IMR-90 (cell line): ENCODE measurements at regions not wholly inside any gene's neighbourhood (a gene's known extent, or its start where the extent isn't known, plus 50 kb on each side); places are given as distances from the start of the nearest gene placed in this dataset.

Experiments used
- ATAC-seq: fragments of 200-7000 bp; cut with Tn5 transposase; 2 replicates; pipeline ENCODE4 v1.9.1; 2020; ENCODE audit warnings: low read depth, mild to moderate bottlenecking, moderate library complexity
- BruUV-seq: library from RNA; stranded (reverse); fragments of 400-500 nt; replicated peaks from 2 replicates; lab custom pipeline; 2021; lab: Mats Ljungman, UMichigan
- CTCF ChIA-PET: fragments of 300-600 bp; formaldehyde crosslinking; extraction: SDS; loops from one replicate; lab custom pipeline; 2021; ENCODE audit warnings: antibody characterized with exemption; lab: Yijun Ruan, JAX
- POLR2A ChIA-PET: fragments of 300-600 bp; sonication (Branson Sonifier 250); formaldehyde crosslinking; loops from one replicate; lab custom pipeline; 2022; ENCODE audit warnings: antibody characterized with exemption; ENCODE audit not compliant: unreplicated experiment; lab: Charles Lee
- DNase-seq: peaks from one replicate; pipeline ENCODE4 v3.0.0; 2013
- H2AFZ ChIP-seq: replicated peaks from 2 replicates; pipeline ENCODE3; 2013; ENCODE audit warnings: low read length, mild to moderate bottlenecking; ENCODE audit not compliant: poor library complexity
- H2AK5ac ChIP-seq: 2 replicates; pipeline ENCODE4 v1.6.1; 2013; ENCODE audit warnings: low read depth, low read length, inconsistent platforms
- H2AK9ac ChIP-seq: replicated peaks from 2 replicates; pipeline ENCODE3; 2013; ENCODE audit warnings: mild to moderate bottlenecking, low read depth, low read length, moderate library complexity; ENCODE audit not compliant: poor library complexity
- H2BK120ac ChIP-seq: 2 replicates; pipeline ENCODE4 v1.6.1; 2013; ENCODE audit warnings: low read depth, low read length, inconsistent platforms
- H2BK15ac ChIP-seq: 3 replicates; pipeline ENCODE4 v1.6.1; 2013; ENCODE audit warnings: low read depth, low read length, inconsistent platforms
- H2BK20ac ChIP-seq: 2 replicates; pipeline ENCODE4 v1.6.1; 2013; ENCODE audit warnings: low read depth, mild to moderate bottlenecking, inconsistent platforms, low read length, moderate library complexity
- H2BK5ac ChIP-seq: 2 replicates; pipeline ENCODE4 v1.6.1; 2013; ENCODE audit warnings: mild to moderate bottlenecking, low read depth, low read length, inconsistent platforms; ENCODE audit not compliant: poor library complexity, severe bottlenecking
- H3K14ac ChIP-seq: replicated peaks from 2 replicates; pipeline ENCODE4 v1.6.1; 2013; ENCODE audit warnings: low read depth, low read length, inconsistent platforms
- H3K18ac ChIP-seq: 2 replicates; pipeline ENCODE4 v1.6.1; 2013; ENCODE audit warnings: low read depth, low read length, control low read depth
- H3K23ac ChIP-seq: 2 replicates; pipeline ENCODE4 v1.6.1; 2013; ENCODE audit warnings: low read depth, low read length, inconsistent platforms
- H3K27ac ChIP-seq: 2 replicates; pipeline ENCODE4 v1.5.1; 2013; ENCODE audit warnings: mild to moderate bottlenecking, control low read depth, low read length; ENCODE audit not compliant: insufficient read depth
- H3K27me3 ChIP-seq: 2 replicates; pipeline ENCODE4 v1.6.1; 2013; ENCODE audit warnings: low read length; ENCODE audit not compliant: control insufficient read depth, insufficient read depth
- H3K36me3 ChIP-seq: 2 replicates; pipeline ENCODE4 v1.6.1; 2013; ENCODE audit warnings: low read length, mixed read lengths; ENCODE audit not compliant: control insufficient read depth, insufficient read depth
- H3K4ac ChIP-seq: 2 replicates; pipeline ENCODE4 v1.6.1; 2013; ENCODE audit warnings: low read depth, low read length, inconsistent platforms
- H3K4me1 ChIP-seq: 2 replicates; pipeline ENCODE4 v1.6.1; 2013; ENCODE audit warnings: low read length, mixed read lengths; ENCODE audit not compliant: control insufficient read depth, insufficient read depth
- H3K4me2 ChIP-seq: 2 replicates; pipeline ENCODE4 v1.6.1; 2013; ENCODE audit warnings: low read depth, mild to moderate bottlenecking, control low read depth, low read length, moderate library complexity
- H3K4me3 ChIP-seq: 2 replicates; pipeline ENCODE4 v1.5.1; 2013; ENCODE audit warnings: low read depth, mild to moderate bottlenecking, control low read depth, low read length, moderate library complexity; ENCODE audit not compliant: insufficient read depth
- H3K56ac ChIP-seq: 2 replicates; pipeline ENCODE4 v1.6.1; 2013; ENCODE audit warnings: low read length, inconsistent platforms; ENCODE audit not compliant: insufficient read depth; ENCODE audit errors: extremely low read depth
- H3K79me1 ChIP-seq, 2 experiments: 2 replicates each; pipeline ENCODE4 v1.6.1; 2013; ENCODE audit warnings: low read length in 2 of 2, inconsistent platforms in 1 of 2, low read depth in 1 of 2
- H3K9ac ChIP-seq: 2 replicates; pipeline ENCODE4 v1.6.1; 2013; ENCODE audit warnings: low read depth, low read length, control low read depth
- H3K9me1 ChIP-seq: 2 replicates; pipeline ENCODE4 v1.6.1; 2013; ENCODE audit warnings: low read length, inconsistent platforms; ENCODE audit not compliant: insufficient read depth
- H3K9me3 ChIP-seq: 2 replicates; pipeline ENCODE4 v1.6.1; 2013; ENCODE audit warnings: low read length; ENCODE audit not compliant: control insufficient read depth, insufficient read depth
- H4K20me1 ChIP-seq: 2 replicates; pipeline ENCODE4 v1.6.1; 2013; ENCODE audit warnings: low read length, inconsistent platforms; ENCODE audit not compliant: insufficient read depth
- H4K5ac ChIP-seq: 2 replicates; pipeline ENCODE4 v1.6.1; 2013; ENCODE audit warnings: mild to moderate bottlenecking, low read depth, low read length, control low read depth
- H4K8ac ChIP-seq, 2 experiments: 2 replicates each; pipeline ENCODE4 v1.6.1; 2013; ENCODE audit warnings: low read depth in 2 of 2, low read length in 2 of 2, control low read depth in 1 of 2, inconsistent platforms in 1 of 2
- H4K91ac ChIP-seq: 2 replicates; pipeline ENCODE4 v1.6.1; 2013; ENCODE audit warnings: low read depth, low read length, inconsistent platforms; ENCODE audit not compliant: insufficient read depth
- BHLHE40 ChIP-seq: fragments of 150-350 bp; IDR thresholded peaks from 2 replicates; pipeline ENCODE4 v1.6.1; 2016; ENCODE audit warnings: mild to moderate bottlenecking, low read depth, low read length
- CTCF ChIP-seq: conservative IDR thresholded peaks from 2 replicates; pipeline ENCODE4 v1.5.1; 2012; ENCODE audit warnings: mild to moderate bottlenecking, low read depth, low read length, improper control_type of control experiment
- ELK1 ChIP-seq: fragments of 150-350 bp; IDR thresholded peaks from 2 replicates; pipeline ENCODE4 v1.6.1; 2016; ENCODE audit warnings: low read depth, mild to moderate bottlenecking, low read length, moderate library complexity, borderline replicate concordance
- MAFK ChIP-seq: IDR thresholded peaks from 2 replicates; pipeline ENCODE4 v1.6.1; 2012; ENCODE audit warnings: low read depth, low read length, improper control_type of control experiment
- MAZ ChIP-seq: IDR thresholded peaks from 2 replicates; pipeline ENCODE4 v1.6.1; 2012; ENCODE audit warnings: low read depth, mild to moderate bottlenecking, low read length, improper control_type of control experiment, moderate library complexity, borderline replicate concordance
- NFE2L2 ChIP-seq: fragments of 150-350 bp; IDR thresholded peaks from 2 replicates; pipeline ENCODE4 v1.6.1; 2016; ENCODE audit warnings: low read depth, mild to moderate bottlenecking, low read length
- POLR2A ChIP-seq: IDR thresholded peaks from 2 replicates; pipeline ENCODE4 v1.6.1; 2012; ENCODE audit warnings: mild to moderate bottlenecking, low read depth, low read length
- RCOR1 ChIP-seq: IDR thresholded peaks from 2 replicates; pipeline ENCODE4 v1.6.1; 2012; ENCODE audit warnings: mild to moderate bottlenecking, low read length, improper control_type of control experiment; ENCODE audit not compliant: insufficient replicate concordance
- RFX5 ChIP-seq: IDR thresholded peaks from 2 replicates; pipeline ENCODE4 v1.8.0; 2012; ENCODE audit warnings: low read depth, mild to moderate bottlenecking, low read length, moderate library complexity
- USF2 ChIP-seq: fragments of 150-350 bp; IDR thresholded peaks from 2 replicates; pipeline ENCODE4 v1.6.1; 2017; ENCODE audit warnings: mild to moderate bottlenecking, antibody characterized with exemption, low read length, low read depth
- WGBS, 2 experiments: methylation state at CpG; one replicate each; pipeline versions ENCODE4 v1.1.5 to v1.1.7; 2013; ENCODE audit warnings: missing lambda C conversion rate in 2 of 2; ENCODE audit not compliant: insufficient read length in 1 of 2; ENCODE audit errors: extremely low coverage in 2 of 2; 5-methylcytosine and 5-hydroxymethylcytosine counted together
- dilution Hi-C: fragments of 300-500 bp; cut with HindIII; formaldehyde crosslinking; loops from one replicate; pipeline ENCODE4 v1.14.3; 2018; ENCODE audit warnings: low sequenced_read_pairs; ENCODE audit not compliant: unreplicated experiment
- in situ Hi-C: fragments of 300-500 bp; cut with MboI; formaldehyde crosslinking; loops from 3 replicates; pipeline ENCODE4 v1.14.3; 2019; ENCODE audit warnings: low sequenced_read_pairs, inconsistent platforms, mixed read lengths
- intact Hi-C: fragments of 100-400 bp; cut with micrococcal nuclease; formaldehyde crosslinking; loops from 2 replicates; pipeline ENCODE4 v1.10.0; 2022

- Histone ChIP-seq H2AFZ (no peak overlapping the region), H4K91ac (no peak overlapping the region), H3K4me1 (no peaks in the 10 kb centered on the region), H2AK5ac (no peak overlapping the region), H2AK9ac (no peak overlapping the region), H3K27me3 (no peaks in the 10 kb centered on the region), H3K4ac (no peak overlapping the region), H3K23ac (no peak overlapping the region), H2BK20ac (no peak overlapping the region), H2BK5ac (no peak overlapping the region), H3K27ac (no peak overlapping the region), H3K14ac (no peak overlapping the region), H3K4me2 (no peak overlapping the region), H3K79me1 (no peaks in the 10 kb centered on the region), H4K8ac (no peak overlapping the region), H3K9me3 (peaks cover 6% of the 10 kb centered on the region), H3K9me1 (no peaks in the 10 kb centered on the region), H3K4me3 (no peak overlapping the region), H4K20me1 (no peaks in the 10 kb centered on the region), H4K5ac (no peak overlapping the region), H3K18ac (no peak overlapping the region), H2BK15ac (no peak overlapping the region), H2BK120ac (no peak overlapping the region), H3K36me3 (no peaks in the 10 kb centered on the region), H3K56ac (no peak overlapping the region), H3K9ac (no peak overlapping the region)
- no CpG with 5 or more reads among the region's 1 CpG for WGBS, 2 experiments
- CTCF ChIA-PET, result no interaction called here
- intact Hi-C loops (no loop called here), in situ Hi-C loops (no loop called here), dilution Hi-C loops (no loop called here)
- DNase-seq (no peak), ATAC-seq (no peak)
- no TSS peak for BruUV-seq
- POLR2A ChIA-PET, result no interaction called here
- no peak for TF ChIP-seq NFE2L2
- no peak for TF ChIP-seq CTCF
- no peak for TF ChIP-seq MAZ
- no peak for TF ChIP-seq RCOR1
- TF ChIP-seq ELK1, result no peak
- TF ChIP-seq BHLHE40, result no peak
- no peak for TF ChIP-seq POLR2A
- no peak for TF ChIP-seq USF2
- no peak for TF ChIP-seq MAFK
- TF ChIP-seq RFX5, result no peak
Observed at GRCh38 chr5:165795073-165795472, 2289.7 kb downstream of the MAT2B start.
